Activated T-cell treated with anti-CD3 and anti-CD28 coated beads for 24 hours (primary cell): ENCODE measurements at regions not wholly inside any gene's neighbourhood (a gene's known extent, or its start where the extent isn't known, plus 50 kb on each side); places are given as distances from the start of the nearest gene placed in this dataset.
"Not testable (repeated sequence)": the region's sequence is repeated elsewhere in the genome, so short reads cannot be mapped to it uniquely, and the experiment has no call there.

Source experiments
- DNase-seq: peaks from one replicate; pipeline ENCODE4 v3.0.0-alpha.2; 2020; ENCODE audit warnings: low read depth

DNA sequence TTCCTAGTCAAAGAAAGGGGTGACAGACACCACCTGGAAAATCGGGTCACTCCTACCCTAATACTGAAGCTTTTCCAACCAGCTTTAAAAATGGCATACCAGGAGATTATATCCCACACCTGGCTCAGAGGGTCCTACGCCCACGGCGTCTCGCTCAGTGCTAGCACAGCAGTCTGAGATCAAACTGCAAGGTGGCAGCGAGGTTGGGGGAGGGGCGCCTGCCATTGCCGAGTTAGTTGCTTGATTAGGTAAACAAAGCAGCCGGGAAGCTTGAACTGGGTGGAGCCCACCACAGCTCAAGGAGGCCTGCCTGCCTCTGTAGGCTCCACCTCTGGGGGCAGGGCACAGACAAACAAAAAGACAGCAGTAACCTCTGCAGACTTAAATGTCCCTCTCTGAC is 127.1 kb downstream of the NXPE2 start:
- not testable (repeated sequence) for DNase-seq

DNA sequence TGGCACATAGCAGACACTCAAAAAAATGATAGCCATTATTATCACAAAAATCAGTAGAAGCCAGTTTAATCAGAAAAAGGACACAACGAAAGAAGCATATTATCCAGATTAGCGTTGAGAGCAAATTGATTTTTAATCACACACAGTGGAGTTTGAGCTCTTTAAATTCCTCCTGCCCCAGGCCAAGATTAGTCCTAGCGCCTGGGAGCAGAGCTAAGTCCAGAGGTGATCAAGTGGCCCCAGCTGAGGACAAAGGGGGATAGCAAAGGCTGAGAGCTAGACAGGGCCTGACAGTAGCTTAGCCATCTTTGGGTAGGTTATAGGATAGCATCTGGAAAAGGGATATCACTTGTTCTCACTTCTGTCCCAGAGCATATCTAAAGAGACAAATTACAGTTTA is 133.6 kb downstream of the NXPE2 start:
- no peak for DNase-seq

DNA sequence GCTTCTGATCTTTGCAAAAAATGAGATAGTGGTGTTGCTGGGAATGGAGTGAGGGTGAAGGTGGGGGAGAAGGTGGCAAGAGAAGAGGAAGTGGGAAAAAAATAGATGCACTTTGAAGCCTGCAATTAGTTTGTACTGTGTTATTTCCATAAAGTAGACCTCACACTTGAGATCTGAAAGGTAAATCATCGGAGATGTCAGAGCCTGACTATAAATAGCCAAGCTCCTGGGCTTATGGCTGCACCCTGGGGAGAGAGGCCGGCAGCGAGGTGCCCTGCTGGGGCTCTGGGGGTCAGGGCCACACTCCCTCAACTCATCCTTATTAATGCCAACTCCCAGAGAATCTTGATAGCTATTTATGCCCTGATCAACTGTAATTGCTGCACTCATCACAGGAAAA is 134.4 kb downstream of the NXPE2 start:
- no peak for DNase-seq

DNA sequence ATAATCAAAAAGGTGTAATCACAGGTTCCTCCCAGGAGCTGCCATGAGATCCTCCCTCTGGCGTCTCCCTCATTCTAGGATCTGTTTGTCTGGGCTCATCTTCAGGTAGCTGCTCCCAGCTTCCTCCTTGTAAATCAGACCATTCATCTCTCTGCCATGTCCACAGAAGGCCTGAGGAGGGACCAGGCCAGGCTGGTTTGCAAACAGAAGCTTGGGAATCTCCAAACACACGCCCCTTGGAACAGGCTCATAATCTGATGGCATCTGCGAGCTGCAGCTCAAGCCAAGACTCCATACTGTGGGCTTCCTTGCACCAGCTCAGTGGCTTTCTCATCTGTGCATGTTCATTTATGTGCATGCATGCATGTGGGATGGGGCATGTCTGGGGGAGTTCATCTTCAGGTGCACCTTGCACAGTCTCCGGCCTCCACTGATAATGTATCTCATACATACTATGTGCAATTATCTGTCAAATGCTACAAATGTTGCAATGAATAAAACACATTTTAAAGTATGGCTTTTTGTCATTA is 134.9 kb downstream of the NXPE2 start:
- DNase-seq, result no peak

DNA sequence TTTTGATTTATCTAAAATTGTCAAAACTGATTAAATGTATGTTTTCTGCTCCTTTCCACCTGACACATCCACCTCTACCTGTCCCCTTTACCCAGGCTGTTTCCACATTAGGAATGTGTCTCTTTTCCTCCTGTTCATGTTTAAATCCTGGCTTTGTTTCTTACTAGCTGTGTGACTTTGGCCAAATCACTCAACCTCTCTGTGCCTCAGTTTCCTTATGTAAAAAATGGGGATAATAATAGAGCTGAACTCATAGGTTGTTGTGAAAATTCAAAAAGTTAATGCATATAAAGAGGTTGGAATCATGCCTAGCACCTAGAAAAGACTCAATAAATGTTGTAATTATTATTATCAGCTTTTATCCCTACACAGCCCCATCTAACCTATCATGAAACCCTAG is 136.8 kb downstream of the NXPE2 start:
- DNase-seq, result no peak

DNA sequence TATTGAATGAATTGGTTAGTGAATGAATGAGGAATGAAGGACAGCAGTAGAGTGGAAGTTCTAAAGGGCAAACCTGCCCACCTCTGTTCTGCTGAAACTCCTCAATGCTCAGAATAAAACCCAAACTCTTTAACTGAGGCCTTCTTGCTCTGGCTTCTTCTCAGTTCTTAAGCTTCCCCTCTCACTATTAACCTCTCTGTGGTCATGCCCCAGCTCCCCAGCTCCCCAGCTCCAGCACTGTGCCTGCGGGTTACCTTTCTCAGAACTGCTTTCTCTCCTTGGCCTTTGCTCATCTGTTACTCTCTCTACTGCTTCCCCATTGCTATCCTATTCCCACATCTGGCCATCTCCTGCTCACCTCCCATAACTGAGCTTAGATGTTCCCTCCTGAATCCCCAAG is 137.4 kb downstream of the NXPE2 start:
- no peak for DNase-seq

DNA sequence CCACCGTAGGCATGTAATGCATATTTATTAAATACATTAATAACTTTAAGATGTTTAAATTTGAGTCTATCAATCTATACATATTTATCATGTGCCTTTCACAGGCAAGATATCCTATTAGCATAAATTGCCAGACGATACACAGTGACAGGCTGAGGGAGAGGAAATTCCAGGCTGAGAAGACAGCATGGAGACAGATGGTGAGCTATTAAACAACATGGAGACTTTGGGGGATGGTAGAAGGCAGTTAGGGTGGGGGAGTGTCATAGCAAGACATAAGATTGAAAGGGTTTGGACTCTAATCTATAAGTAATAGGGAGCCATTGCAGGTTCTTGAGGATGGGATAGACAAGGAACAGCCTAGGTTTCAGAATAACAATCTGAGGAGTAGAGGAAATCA is 138.5 kb downstream of the NXPE2 start:
- no peak for DNase-seq

DNA sequence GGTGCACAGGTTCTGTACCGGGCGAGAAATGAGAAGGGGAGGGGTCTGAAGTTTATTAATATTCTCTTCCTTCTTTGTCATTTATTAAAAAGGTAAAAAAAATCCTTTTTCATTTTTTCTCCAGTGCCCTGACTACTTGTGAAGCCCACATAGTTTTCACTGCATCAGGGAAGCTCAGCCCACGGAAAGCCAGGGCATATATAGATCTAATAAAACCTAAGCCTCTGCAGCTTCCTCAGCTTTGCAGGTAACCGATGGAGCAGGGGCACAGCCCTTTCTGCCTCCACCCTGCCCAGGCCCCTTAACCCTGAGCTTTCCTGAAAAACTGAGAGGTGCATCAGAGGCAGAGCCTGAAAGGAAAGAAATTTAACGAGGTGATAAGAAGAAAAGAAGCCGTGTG is 140.1 kb downstream of the NXPE2 start:
- DNase-seq, result no peak

DNA sequence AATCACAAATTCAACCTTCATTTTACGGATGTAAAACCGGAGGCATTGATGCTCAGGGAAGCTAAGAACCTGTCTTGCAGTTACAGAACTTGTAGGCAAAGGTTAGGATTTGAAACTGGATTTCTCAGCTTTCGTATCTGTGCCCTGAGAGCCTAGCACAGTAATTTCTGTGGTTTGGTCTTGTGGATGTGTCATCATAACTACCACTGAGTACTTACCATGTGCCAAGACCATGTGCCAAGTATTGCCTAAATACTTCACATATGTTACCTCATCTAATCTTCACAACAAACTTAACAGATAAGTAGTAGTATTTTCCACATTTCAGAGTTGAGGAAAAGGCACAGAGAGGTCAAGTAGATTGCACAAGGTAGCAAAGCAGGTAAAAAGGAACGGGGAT is 140.7 kb downstream of the NXPE2 start:
- no peak for DNase-seq

DNA sequence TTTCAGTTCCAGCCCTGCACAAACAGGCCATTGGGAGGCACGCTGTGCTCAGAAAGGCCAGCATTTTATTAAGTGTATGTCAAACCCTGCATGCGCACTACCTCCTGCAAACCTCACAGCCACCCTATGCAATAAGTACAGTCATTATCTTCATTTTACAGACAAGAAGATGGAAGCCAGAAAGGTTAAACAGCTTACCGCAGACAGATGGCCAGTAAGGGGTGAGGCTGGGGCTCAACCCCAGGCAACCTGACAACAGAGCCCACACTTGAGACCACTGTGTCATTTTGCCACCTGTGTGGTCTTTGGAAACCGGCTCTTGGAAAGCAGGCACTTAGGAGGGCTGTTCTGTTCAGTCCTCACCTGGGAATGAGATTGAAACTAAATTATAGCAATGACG is 142.3 kb downstream of the NXPE2 start:
- DNase-seq, result no peak

DNA sequence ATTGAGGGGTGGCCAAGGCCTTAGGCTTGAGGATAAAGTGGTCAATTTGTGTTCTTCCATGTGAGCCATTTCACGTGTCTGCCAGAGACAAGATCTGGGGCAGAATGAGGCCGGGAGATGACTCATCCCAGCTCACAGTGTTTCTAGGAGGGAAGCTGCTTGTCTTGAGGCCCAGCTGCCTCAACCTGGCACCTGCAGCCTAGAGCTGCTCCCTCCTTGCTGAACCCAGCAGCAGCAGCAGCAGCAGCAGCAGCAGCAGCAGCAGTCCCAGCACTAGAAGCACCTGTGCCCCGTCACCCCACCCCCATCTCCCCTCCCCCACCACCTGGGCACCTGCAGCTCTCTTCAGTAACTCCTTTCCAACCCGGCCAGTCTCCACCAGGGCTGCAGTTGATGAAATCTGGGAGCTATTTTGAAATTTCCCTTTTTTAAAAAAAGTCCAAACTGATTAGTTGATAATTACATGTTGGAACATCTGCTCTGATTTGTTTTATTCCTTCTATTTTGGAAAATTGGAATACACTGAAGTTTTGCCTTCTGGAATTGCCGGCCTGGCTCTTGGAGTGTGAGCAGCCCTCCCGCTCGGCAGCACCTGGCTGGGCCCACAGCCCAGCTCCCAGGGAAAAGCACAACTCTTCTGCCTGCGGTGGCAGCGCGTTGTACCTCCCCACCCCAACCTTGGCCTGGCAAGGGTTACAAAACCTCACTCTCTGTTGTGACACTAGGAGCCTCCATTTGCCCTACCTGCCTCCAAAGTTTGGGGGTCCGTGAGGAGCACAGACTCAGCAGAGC is 143.5 kb downstream of the NXPE2 start:
- no peak for DNase-seq

DNA sequence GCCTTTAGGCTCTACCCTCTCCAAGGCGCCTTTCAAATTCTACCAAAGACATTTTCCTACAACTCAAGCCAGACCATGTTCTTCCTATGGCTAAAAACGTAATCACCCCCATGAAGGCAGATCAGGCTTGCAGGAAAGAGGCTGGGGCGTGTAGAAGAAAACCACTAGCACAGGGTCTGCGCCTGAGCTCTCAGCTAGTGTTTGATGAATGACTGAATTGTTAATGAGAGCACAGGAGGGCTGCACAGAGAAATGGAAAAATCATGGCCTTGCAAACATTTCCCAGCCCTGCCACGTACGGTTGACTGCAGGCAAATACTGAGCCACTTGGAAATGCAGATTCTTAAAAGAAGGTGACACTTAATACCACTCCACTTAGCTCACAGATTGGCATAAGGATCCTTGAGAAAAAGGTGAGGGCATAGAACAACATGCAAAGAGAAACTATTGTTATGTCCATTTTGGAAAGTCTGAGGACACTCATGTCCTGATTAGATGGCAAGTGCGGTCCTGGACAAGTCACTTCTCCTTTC is 148.6 kb downstream of the NXPE2 start:
- no peak for DNase-seq

DNA sequence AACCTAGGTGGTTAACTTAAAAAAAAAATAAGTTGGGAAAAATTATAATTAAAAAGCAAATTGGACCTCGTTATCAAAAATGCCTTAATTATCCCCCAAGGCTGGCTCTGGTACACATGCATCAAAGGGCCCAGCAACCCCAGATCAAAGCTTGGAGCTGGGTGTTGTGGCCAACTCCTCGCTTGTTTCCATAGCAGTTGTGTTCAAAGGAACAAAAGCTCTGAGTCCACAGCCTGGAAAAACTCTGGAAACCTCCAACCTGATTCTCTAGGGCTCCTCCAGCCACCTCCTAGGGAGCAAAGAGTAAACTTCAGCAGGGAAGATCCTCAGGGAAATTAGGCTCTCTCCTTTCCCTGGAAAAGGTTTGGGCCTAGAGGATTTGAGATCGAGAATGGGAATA is 149.4 kb downstream of the NXPE2 start:
- DNase-seq, result no peak

DNA sequence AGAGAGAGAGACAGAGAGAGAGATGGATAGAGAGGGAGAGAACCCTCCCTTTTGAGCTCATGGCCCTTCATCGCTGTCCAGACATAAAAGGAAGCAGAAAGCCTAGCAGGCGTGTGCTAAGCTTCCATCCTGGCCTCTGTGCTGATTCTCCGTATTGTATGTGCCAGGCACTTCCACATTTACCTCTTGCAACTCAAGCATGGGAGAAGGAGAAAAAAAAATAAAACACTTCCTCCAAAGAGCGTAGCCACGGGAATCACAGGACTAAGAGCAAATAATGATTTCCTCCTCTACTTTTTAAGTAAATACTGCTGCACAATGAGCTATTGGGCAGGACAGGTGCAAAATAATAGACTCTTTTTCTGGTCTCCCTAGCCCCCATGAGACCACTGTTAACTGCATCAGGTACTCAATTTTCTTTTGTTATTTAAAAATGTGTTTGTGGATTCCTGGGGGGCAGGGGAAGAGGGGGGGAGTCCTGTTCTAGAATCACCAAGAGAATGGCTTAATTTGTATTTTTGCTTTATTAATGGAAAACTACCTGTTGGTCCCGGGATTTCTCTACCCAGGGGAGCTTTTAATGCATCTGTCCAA is 154.3 kb downstream of the NXPE2 start:
- no peak for DNase-seq

DNA sequence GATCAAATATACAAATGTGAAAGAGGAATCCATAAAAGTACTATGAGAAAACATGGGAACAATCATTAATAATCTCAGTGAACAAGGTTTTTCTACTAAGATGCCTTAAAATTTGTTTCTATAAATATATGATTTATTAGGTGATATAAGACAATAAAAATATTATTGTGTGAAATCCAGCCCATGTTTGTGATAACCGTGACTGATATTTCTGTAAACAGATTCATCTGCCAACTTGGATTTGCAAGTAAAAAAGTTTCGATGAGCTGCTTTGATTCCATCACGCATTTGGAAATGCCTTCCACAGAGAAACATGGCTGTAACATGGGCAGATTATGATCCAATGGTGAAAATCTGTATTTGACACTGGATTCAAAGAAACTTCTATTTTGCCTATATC is 157.8 kb downstream of the NXPE2 start:
- no peak for DNase-seq

DNA sequence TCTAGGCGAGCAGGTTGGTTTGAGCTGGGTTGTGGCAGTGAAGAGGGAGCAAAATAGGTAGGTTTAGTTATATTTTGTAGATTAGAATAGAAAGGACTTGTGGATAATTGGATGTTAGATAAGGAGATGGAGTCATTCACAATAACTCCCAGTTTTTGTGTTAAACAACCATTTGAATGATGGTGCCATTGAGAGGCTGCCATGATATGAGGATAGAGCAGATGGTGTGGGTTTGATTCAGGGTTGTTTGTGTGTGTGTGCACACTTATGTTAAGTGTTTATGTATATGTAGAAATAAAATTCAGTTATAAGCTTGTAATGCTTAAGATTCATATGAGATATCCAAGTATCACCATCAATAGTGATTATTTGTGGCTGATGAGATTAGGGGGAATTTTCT is 166.6 kb downstream of the NXPE2 start:
- no peak for DNase-seq

DNA sequence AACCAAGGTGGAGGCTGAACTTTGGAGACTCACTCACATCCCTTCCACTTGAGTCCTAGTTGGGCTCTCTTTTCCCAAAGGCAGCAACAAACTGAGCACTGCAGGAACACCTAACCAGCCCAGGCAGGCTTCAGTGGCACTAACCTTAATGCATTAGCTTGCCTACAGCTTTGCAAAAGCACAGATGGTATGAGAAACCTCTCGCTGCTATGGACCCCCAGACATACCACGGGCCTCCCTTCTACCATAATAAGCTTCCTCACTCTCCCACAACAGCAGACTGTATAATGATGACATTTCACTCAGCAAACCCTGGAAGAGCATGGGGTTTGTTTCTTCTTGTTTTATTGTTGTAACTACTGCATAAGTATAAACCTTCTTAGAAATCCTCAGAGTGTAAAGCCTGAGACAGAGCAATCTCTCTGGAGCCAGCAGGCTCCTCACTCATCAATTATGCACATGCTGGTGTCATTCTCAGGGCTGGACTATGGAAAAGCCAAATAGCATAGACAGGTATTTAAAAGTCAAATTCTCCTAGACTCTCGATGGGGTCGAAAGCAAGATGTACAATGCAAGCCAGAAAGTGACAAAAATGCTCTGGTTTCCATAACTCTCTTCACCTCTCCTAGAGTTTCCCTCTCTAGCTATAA is 167.6 kb downstream of the NXPE2 start:
- no peak for DNase-seq

DNA sequence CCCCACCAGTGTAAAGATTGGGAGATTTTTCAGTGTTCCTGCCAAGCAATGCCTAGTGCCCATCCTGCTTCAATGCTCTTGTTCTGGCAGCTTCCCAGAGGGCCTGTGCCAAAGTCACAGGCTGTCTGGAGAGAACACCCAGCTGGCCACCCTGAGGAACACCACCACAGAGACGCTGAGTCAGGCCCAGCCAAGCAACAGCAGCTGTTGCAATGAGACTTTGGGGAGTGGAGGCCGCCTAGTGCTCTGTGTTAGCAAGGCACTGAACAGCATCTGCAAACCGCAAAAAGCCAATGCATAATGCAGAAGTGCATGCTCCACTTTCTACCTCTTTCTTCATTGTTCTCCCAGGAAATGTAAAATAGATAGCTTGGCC is 168.1 kb downstream of the NXPE2 start:
- no peak for DNase-seq

DNA sequence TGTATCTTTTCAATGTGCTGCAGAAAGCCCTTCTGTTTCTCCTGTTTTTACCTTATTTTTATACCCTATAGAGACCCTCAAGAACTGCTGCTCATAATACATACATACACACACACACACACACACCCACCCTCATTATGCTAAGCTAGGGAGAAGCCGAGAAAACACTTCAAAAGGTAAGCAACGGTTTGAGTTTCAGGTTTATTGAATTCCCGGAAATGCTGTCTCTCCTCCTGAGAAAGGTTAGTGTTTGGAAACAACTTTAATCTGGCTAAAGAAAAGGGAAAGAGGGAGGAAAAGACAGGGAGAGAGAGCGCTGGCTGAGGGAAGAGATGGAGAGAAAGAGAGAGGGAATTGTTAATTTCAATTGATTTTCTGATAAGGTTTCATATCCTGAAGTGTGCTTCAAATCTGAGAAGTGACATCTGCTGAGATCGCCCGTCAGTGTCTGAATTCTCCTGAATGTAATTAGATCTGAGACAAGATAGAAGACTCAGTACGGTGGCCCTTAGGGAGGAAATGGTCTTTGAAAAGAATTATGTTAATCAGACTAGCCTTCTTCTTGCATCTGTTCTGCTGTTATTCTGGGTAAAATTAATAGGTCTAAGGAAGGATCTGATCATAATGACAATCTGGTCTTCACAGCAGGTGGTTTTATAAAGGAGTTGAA is 169.1 kb downstream of the NXPE2 start:
- DNase-seq, result no peak

DNA sequence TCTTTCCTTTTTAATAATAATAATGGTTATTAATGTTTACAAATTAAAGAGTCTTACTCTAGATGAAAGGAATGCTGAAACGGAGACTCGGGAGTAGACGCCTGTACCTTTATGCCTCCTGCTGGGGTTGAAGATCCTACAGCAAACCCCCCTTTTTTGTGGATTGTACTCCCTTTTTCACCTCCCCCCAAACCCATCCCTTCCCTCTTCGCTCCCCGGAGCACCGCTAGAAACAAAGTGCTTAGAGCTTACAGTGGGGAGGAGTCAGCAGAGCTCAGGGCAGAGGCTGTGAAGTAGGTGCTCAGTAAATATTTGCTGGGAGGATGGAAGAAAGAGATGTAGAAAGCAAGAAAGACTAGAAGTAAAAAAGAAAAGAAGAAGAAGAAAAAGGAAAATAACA is 169.7 kb downstream of the NXPE2 start:
- no peak for DNase-seq

DNA sequence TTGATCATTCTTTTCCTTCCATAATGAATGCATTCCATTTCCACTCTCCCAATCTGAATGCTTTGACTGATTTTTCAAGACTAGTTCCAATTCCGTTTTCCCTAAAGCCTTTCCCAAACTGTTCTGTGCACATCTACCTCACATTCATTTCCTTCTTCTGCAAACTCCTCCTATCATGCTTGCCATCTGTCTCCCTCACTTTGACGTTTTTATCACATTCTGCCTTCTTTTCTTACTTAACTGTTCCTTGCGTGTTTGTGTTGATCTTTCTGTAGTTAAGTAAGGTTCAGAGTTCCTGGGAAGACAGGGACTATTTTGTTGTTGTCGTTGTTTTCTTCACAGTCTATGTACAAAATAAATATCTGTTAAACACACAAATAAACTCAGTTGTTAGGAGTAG is 179.0 kb downstream of the NXPE2 start:
- DNase-seq, result no peak

DNA sequence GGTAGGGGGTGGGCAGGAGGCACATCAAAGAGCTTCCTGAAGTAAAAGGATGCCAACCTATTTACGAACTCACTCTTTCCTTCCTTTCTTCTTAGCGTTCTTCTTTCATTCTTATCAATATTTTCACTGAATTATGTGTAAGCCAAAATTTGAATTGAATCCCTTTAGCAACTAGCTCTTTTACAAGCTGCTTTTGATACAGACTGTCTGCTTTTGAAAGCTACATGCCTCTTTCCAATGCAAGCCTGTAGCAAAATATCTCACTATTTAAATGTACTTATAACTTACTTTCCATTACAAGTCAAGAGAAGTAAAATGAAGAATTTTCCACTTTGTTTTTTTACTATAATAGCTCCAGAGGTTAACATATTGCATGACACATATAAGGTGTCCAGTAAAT is 186.6 kb downstream of the NXPE2 start:
- DNase-seq, result no peak

DNA sequence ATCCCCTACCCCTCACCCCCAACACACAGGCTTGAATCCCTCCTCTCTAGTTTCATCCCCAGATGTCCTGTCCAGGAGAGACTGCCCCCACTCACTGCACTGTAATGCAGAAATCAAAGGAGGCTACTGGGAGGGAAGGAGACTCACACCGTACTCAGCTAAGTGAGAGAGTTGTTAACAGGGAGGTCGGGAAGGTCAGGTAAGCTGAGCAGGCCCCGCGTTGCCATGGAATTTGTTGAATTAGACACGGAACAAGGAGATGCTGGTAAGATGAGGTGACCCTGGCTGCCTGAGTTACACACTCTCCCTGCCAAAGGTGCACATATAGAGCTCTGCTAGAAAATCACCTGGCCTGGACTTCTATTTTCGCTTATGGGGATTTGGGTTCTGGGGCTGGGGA is 197.9 kb downstream of the NXPE2 start:
- no peak for DNase-seq
